T-cell (primary cell): ENCODE measurements at regions not wholly inside any gene's neighbourhood (a gene's known extent, or its start where the extent isn't known, plus 50 kb on each side); places are given as distances from the start of the nearest gene placed in this dataset.

ENCODE experiments used
- ATAC-seq, 4 experiments: fragments of 200-7000 bp in 3 of 4; fragments of 150-1000 bp in 1 of 4; cut with Tn5 transposase; replicated peaks in 1 of 4; 1 replicate in 3 of 4; 2 replicates in 1 of 4; pipeline ENCODE4 v1.10.0; 2021; ENCODE audit warnings: moderate library complexity in 3 of 4, mild to moderate bottlenecking in 2 of 4, moderate number of reproducible peaks in 1 of 4
- CTCF ChIA-PET, 2 donors: fragments of 300-600 bp; sonication (Branson Sonifier 250); formaldehyde crosslinking; loops; one replicate each; lab custom pipeline; 2022; ENCODE audit warnings: antibody characterized with exemption in 2 of 2; lab: Charles Lee
- POLR2A ChIA-PET, 2 donors: fragments of 300-600 bp; sonication (Branson Sonifier 250); formaldehyde crosslinking; loops; one replicate each; lab custom pipeline; 2022; ENCODE audit warnings: antibody characterized with exemption in 2 of 2; lab: Charles Lee
- DNase-seq, 35 experiments: peaks; one replicate each; pipeline versions ENCODE4 v3.0.0 to v3.0.0-alpha.2; 2013 to 2023
- H3K27ac ChIP-seq: one replicate; pipeline ENCODE4 v1.5.1; 2013; ENCODE audit warnings: low read length
- H3K27me3 ChIP-seq, 2 experiments: replicated peaks in 1 of 2; 1 replicate in 1 of 2; 2 replicates in 1 of 2; pipeline versions ENCODE4 v1.6.1 to v1.7.0; 2013; ENCODE audit warnings: low read length in 1 of 2, mixed read lengths in 1 of 2; ENCODE audit not compliant: control insufficient read depth in 2 of 2, insufficient read depth in 2 of 2; ENCODE audit errors: extremely low read depth in 1 of 2
- H3K36me3 ChIP-seq, 2 donors: 1 replicate in 1 of 2; 2 replicates in 1 of 2; pipeline versions ENCODE4 v1.6.1 to v1.7.0; 2013; ENCODE audit warnings: low read length in 1 of 2; ENCODE audit not compliant: control insufficient read depth in 2 of 2, insufficient read depth in 1 of 2; ENCODE audit errors: extremely low read depth in 1 of 2
- H3K4me1 ChIP-seq, 2 experiments: 1 replicate in 1 of 2; 2 replicates in 1 of 2; pipeline versions ENCODE4 v1.6.1 to v1.7.0; 2013; ENCODE audit warnings: low read length in 2 of 2, mixed read lengths in 1 of 2; ENCODE audit not compliant: insufficient read depth in 2 of 2, control insufficient read depth in 1 of 2; ENCODE audit errors: extremely low read depth in 1 of 2
- H3K4me3 ChIP-seq, 2 donors: 1 replicate in 1 of 2; 2 replicates in 1 of 2; pipeline versions ENCODE4 v1.5.1 to v1.7.0; 2013; ENCODE audit warnings: mild to moderate bottlenecking in 2 of 2, low read length in 1 of 2, moderate library complexity in 1 of 2; ENCODE audit not compliant: control insufficient read depth in 1 of 2; ENCODE audit errors: extremely low read depth in 1 of 2
- H3K9me3 ChIP-seq: 2 replicates; pipeline ENCODE4 v1.7.0; 2013
- H3K27ac Mint-ChIP-seq, 2 donors: one replicate each; pipeline ENCODE4 v1.8.0; 2020 to 2021; ENCODE audit warnings: mild to moderate bottlenecking in 2 of 2, mixed read lengths in 2 of 2
- H3K27me3 Mint-ChIP-seq, 2 donors: one replicate each; pipeline ENCODE4 v1.8.0; 2021 to 2022; ENCODE audit warnings: mixed read lengths in 2 of 2
- H3K36me3 Mint-ChIP-seq: one replicate; pipeline ENCODE4 v1.8.0; 2021; ENCODE audit warnings: mixed read lengths
- H3K4me1 Mint-ChIP-seq, 3 donors: one replicate each; pipeline ENCODE4 v1.8.0; 2020 to 2022; ENCODE audit warnings: mixed read lengths in 3 of 3, mild to moderate bottlenecking in 1 of 3
- H3K4me3 Mint-ChIP-seq, 3 donors: one replicate each; pipeline ENCODE4 v1.8.0; 2020 to 2022; ENCODE audit warnings: mild to moderate bottlenecking in 3 of 3, mixed read lengths in 3 of 3, moderate library complexity in 3 of 3
- H3K9me3 Mint-ChIP-seq, 3 donors: one replicate each; pipeline ENCODE4 v1.8.0; 2020 to 2022; ENCODE audit warnings: mixed read lengths in 3 of 3
- WGBS: methylation state at CpG from one replicate; pipeline ENCODE4 v1.1.5; 2013; ENCODE audit warnings: missing lambda C conversion rate; ENCODE audit not compliant: insufficient coverage; 5-methylcytosine and 5-hydroxymethylcytosine counted together

GRCh38 chr7:17490825-17491224 lies 192.4 kb downstream of the AHR start:
- ChIA-PET POLR2A (no interaction called here), CTCF (no interaction called here)
- no peak overlapping the region for H3K27ac Mint-ChIP-seq

GRCh38 chr7:17492437-17492836 lies 194.0 kb downstream of the AHR start:
- peaks cover 0 to 15% of the 10 kb centered on the region in 2 experiments for H3K4me1 ChIP-seq
- CTCF ChIA-PET = no interaction called here

More at GRCh38 chr7:17490825-17491224, 192.4 kb downstream of the AHR start:
- H3K9me3 ChIP-seq = no peaks in the 10 kb centered on the region
- no peaks in the 10 kb centered on the region for H3K36me3 Mint-ChIP-seq
- H3K4me1 Mint-ChIP-seq = peaks cover 6 to 28% (median 13%) of the 10 kb centered on the region in 3 donors
- no peaks in the 10 kb centered on the region for H3K36me3 ChIP-seq
- H3K4me3 Mint-ChIP-seq = peak overlapping the region in 1 of 3 donors; percentile 43
- ATAC-seq (peak in 1 of 4 experiments; percentile 77), DNase-seq (no peak)
- H3K27me3 Mint-ChIP-seq = no peaks in the 10 kb centered on the region
- peaks cover 0 to 15% of the 10 kb centered on the region in 2 experiments for H3K4me1 ChIP-seq
- no peak overlapping the region for H3K27ac ChIP-seq
- WGBS = 60% methylated on average over 1 of the region's 5 CpGs
- no peaks in the 10 kb centered on the region for H3K9me3 Mint-ChIP-seq
- no peaks in the 10 kb centered on the region for H3K27me3 ChIP-seq
- no peak overlapping the region for H3K4me3 ChIP-seq

GRCh38 chr7:17493446-17493845 lies 195.0 kb downstream of the AHR start:
- POLR2A ChIA-PET = no interaction called here
- H3K27me3 ChIP-seq = no peaks in the 10 kb centered on the region
- no peak for ATAC-seq
- H3K27me3 Mint-ChIP-seq = peaks cover 0 to 1% of the 10 kb centered on the region in 2 donors
- no peaks in the 10 kb centered on the region for H3K9me3 ChIP-seq
- no peak overlapping the region for H3K4me3 ChIP-seq
- H3K4me1 Mint-ChIP-seq = peaks cover 6 to 28% (median 13%) of the 10 kb centered on the region in 3 donors
- no peak overlapping the region for H3K27ac ChIP-seq
- no peaks in the 10 kb centered on the region for H3K36me3 Mint-ChIP-seq
- no peak overlapping the region for H3K27ac Mint-ChIP-seq
- H3K9me3 Mint-ChIP-seq = no peaks in the 10 kb centered on the region
- DNase-seq = no peak
- H3K4me3 Mint-ChIP-seq = no peak overlapping the region
- WGBS = no CpG with 5 or more reads among the region's 2 CpGs
- CTCF ChIA-PET = no interaction called here
- H3K4me1 ChIP-seq = peaks cover 0 to 15% of the 10 kb centered on the region in 2 experiments
- no peaks in the 10 kb centered on the region for H3K36me3 ChIP-seq

More at GRCh38 chr7:17492437-17492836, 194.0 kb downstream of the AHR start:
- Mint-ChIP-seq H3K27ac (no peak overlapping the region), H3K4me3 (no peak overlapping the region), H3K36me3 (no peaks in the 10 kb centered on the region), H3K4me1 (peaks cover 6 to 28% (median 13%) of the 10 kb centered on the region in 3 donors), H3K9me3 (no peaks in the 10 kb centered on the region), H3K27me3 (peaks cover 0 to 1% of the 10 kb centered on the region in 2 donors)
- ATAC-seq (no peak), DNase-seq (no peak)
- no peaks in the 10 kb centered on the region for H3K9me3 ChIP-seq
- no peak overlapping the region for H3K4me3 ChIP-seq
- no peak overlapping the region for H3K27ac ChIP-seq
- no peaks in the 10 kb centered on the region for H3K27me3 ChIP-seq
- WGBS = 80% methylated on average over 1 of the region's 4 CpGs
- POLR2A ChIA-PET = no interaction called here
- no peaks in the 10 kb centered on the region for H3K36me3 ChIP-seq

GRCh38 chr7:17495655-17496394 lies 197.4 kb downstream of the AHR start:
- no peak overlapping the region for H3K4me3 ChIP-seq
- no peak for ATAC-seq
- H3K27ac Mint-ChIP-seq = no peak overlapping the region
- H3K36me3 Mint-ChIP-seq = no peaks in the 10 kb centered on the region
- peaks cover 2 to 5% (median 2%) of the 10 kb centered on the region in 3 donors for H3K4me1 Mint-ChIP-seq
- H3K9me3 Mint-ChIP-seq = no peaks in the 10 kb centered on the region
- peaks cover 0 to 1% of the 10 kb centered on the region in 2 donors for H3K27me3 Mint-ChIP-seq
- H3K4me3 Mint-ChIP-seq = no peak overlapping the region
- DNase-seq = no peak
- no peaks in the 10 kb centered on the region for H3K9me3 ChIP-seq
- 82% methylated on average over 2 of the region's 2 CpGs for WGBS
- no peak overlapping the region for H3K27ac ChIP-seq
- CTCF ChIA-PET = interaction anchor here in 1 of 2 donors (0.6 kb wide), 1 partner anchor 513 kb away, joined by 3 read pairs; no protein-coding TSS in a partner anchor
- POLR2A ChIA-PET = no interaction called here
- H3K27me3 ChIP-seq = no peaks in the 10 kb centered on the region
- H3K36me3 ChIP-seq = no peaks in the 10 kb centered on the region
- H3K4me1 ChIP-seq = peaks cover 0 to 4% of the 10 kb centered on the region in 2 experiments

GRCh38 chr7:17497136-17497535 lies 198.7 kb downstream of the AHR start:
- H3K36me3 ChIP-seq = no peaks in the 10 kb centered on the region
- no peak overlapping the region for H3K27ac Mint-ChIP-seq
- WGBS = 100% methylated on average over 1 of the region's 1 CpG
- no peak overlapping the region for H3K4me3 ChIP-seq
- ATAC-seq = no peak
- no peak for DNase-seq
- H3K27me3 Mint-ChIP-seq = peaks cover 0 to 1% of the 10 kb centered on the region in 2 donors
- no peaks in the 10 kb centered on the region for H3K36me3 Mint-ChIP-seq
- H3K9me3 ChIP-seq = no peaks in the 10 kb centered on the region
- CTCF ChIA-PET = no interaction called here
- H3K4me1 Mint-ChIP-seq = no peaks in the 10 kb centered on the region
- no peaks in the 10 kb centered on the region for H3K27me3 ChIP-seq
- H3K9me3 Mint-ChIP-seq = no peaks in the 10 kb centered on the region
- H3K4me3 Mint-ChIP-seq = no peak overlapping the region
- POLR2A ChIA-PET = no interaction called here
- peaks cover 0 to 4% of the 10 kb centered on the region in 2 experiments for H3K4me1 ChIP-seq
- no peak overlapping the region for H3K27ac ChIP-seq

- no peaks in the 10 kb centered on the region for H3K36me3 ChIP-seq
- WGBS = no CpG with 5 or more reads among the region's 5 CpGs
- H3K27me3 ChIP-seq = no peaks in the 10 kb centered on the region
- Mint-ChIP-seq H3K4me3 (no peak overlapping the region), H3K36me3 (no peaks in the 10 kb centered on the region), H3K27me3 (peaks cover 0 to 1% of the 10 kb centered on the region in 2 donors), H3K4me1 (no peaks in the 10 kb centered on the region), H3K9me3 (no peaks in the 10 kb centered on the region), H3K27ac (no peak overlapping the region)
- H3K27ac ChIP-seq = no peak overlapping the region
- ATAC-seq (no peak), DNase-seq (no peak)
- H3K4me1 ChIP-seq = peaks cover 0 to 4% of the 10 kb centered on the region in 2 experiments
- ChIA-PET POLR2A (no interaction called here), CTCF (no interaction called here)
- no peak overlapping the region for H3K4me3 ChIP-seq
- no peaks in the 10 kb centered on the region for H3K9me3 ChIP-seq
These were observed 199.2 kb downstream of the AHR start for GRCh38 chr7:17497549-17498167.
